Glutamatergic neuron (in vitro differentiated cells): ENCODE measurements at regions not wholly inside any gene's neighbourhood (a gene's known extent, or its start where the extent isn't known, plus 50 kb on each side); places are given as distances from the start of the nearest gene placed in this dataset.
A peak's percentile ranks its signal among the peaks of the same experiment; 100 is the strongest.

Source experiments
- DNase-seq: peaks from one replicate; pipeline ENCODE4 v3.0.0; 2022
- H3K27ac Mint-ChIP-seq: one replicate; pipeline ENCODE4 v1.8.0; 2020; ENCODE audit warnings: mild to moderate bottlenecking, mixed read lengths, inconsistent platforms; ENCODE audit not compliant: unreplicated experiment
- H3K27me3 Mint-ChIP-seq: one replicate; pipeline ENCODE4 v1.8.0; 2020; ENCODE audit warnings: mild to moderate bottlenecking, moderate library complexity, mixed read lengths, inconsistent platforms; ENCODE audit not compliant: unreplicated experiment
- H3K36me3 Mint-ChIP-seq: one replicate; pipeline ENCODE4 v1.8.0; 2020; ENCODE audit warnings: mild to moderate bottlenecking, mixed read lengths, inconsistent platforms; ENCODE audit not compliant: unreplicated experiment
- H3K4me1 Mint-ChIP-seq: one replicate; pipeline ENCODE4 v1.8.0; 2020; ENCODE audit warnings: mild to moderate bottlenecking, low read depth, mixed read lengths, inconsistent platforms; ENCODE audit not compliant: unreplicated experiment
- H3K4me3 Mint-ChIP-seq: one replicate; pipeline ENCODE4 v1.8.0; 2020; ENCODE audit warnings: mild to moderate bottlenecking, mixed read lengths, inconsistent platforms; ENCODE audit not compliant: unreplicated experiment
- H3K9me3 Mint-ChIP-seq: one replicate; pipeline ENCODE4 v1.8.0; 2020; ENCODE audit warnings: mild to moderate bottlenecking, moderate library complexity, mixed read lengths, inconsistent platforms; ENCODE audit not compliant: unreplicated experiment
- CTCF ChIP-seq: fragments of 200-600 bp; sonication (generic); IDR thresholded peaks from one replicate; pipeline ENCODE4 v1.5.0; 2021; ENCODE audit not compliant: partially characterized antibody, unreplicated experiment

DNA sequence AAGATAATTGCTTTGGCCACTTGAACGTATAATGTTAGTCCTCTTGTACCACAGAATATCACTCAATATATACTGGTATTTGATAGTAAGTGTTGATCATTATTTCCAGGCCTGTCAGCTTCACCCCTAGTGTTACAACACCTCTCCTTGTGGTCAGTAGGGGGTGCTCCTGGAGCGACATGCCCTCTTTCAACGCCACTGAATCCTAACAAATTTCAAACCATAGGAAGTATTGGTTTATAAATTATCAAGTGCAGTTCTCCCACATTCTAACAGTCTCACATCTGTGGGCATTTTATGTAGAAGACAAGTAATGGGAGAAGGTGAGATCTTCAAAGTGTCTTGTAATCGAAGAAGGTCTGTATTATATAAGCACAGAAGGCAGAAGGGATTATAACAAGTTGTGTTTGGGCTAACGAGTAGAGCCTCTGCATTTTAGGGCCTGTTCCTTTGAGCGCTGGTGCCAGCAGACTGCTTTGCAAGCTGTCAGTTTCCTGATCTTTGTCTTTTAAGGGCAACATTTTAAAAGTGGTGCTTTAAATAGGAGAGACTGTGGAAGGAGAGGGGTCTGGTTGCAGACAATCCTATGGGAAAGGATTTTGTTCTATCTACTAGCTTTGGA is 57.1 kb upstream of the CEP162 start:
- peaks cover 6% of the 10 kb centered on the region for H3K36me3 Mint-ChIP-seq
- H3K27me3 Mint-ChIP-seq: no peaks in the 10 kb centered on the region
- H3K9me3 Mint-ChIP-seq: no peaks in the 10 kb centered on the region
- no peaks in the 10 kb centered on the region for H3K4me1 Mint-ChIP-seq
- TF ChIP-seq CTCF: peak; percentile 71
- no peak overlapping the region for H3K27ac Mint-ChIP-seq
- DNase-seq: peak; percentile 32
- no peak overlapping the region for H3K4me3 Mint-ChIP-seq

DNA sequence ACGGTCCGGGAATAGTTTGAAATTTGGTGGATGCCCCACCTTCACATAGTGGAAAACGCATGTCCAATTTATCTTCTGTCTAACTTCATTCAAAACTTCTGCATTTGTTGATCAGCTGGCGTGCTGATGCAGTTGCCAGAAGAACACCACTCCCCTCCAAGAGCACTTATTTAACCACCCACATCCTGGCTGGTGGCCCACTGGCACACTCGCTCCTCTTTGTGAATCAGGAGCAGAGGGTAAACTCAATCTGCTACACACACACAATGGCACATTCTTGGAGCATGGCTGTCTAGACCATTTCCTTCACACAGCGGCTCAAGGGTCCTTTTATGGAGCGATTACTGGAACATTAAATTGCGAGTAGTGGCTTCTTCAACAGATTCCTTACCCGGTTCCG is 55.1 kb upstream of the CEP162 start:
- no peak for DNase-seq
- Mint-ChIP-seq H3K27me3 (no peaks in the 10 kb centered on the region), H3K9me3 (no peaks in the 10 kb centered on the region), H3K4me3 (no peak overlapping the region), H3K36me3 (no peaks in the 10 kb centered on the region), H3K27ac (no peak overlapping the region), H3K4me1 (no peaks in the 10 kb centered on the region)
- TF ChIP-seq CTCF: no peak

GRCh38 chr6:84280639-84281038 is 53.2 kb upstream of the CEP162 start:
- Mint-ChIP-seq H3K27ac (no peak overlapping the region), H3K36me3 (no peaks in the 10 kb centered on the region), H3K9me3 (no peaks in the 10 kb centered on the region), H3K27me3 (no peaks in the 10 kb centered on the region), H3K4me3 (no peak overlapping the region), H3K4me1 (no peaks in the 10 kb centered on the region)
- no peak for DNase-seq
- TF ChIP-seq CTCF: no peak

GRCh38 chr6:84280030-84280429 is 52.6 kb upstream of the CEP162 start:
- Mint-ChIP-seq H3K4me3 (no peak overlapping the region), H3K36me3 (no peaks in the 10 kb centered on the region), H3K27ac (no peak overlapping the region), H3K27me3 (no peaks in the 10 kb centered on the region), H3K4me1 (no peaks in the 10 kb centered on the region), H3K9me3 (peaks cover 2% of the 10 kb centered on the region)
- DNase-seq: no peak
- TF ChIP-seq CTCF: no peak

- H3K36me3 Mint-ChIP-seq: no peaks in the 10 kb centered on the region
- no peaks in the 10 kb centered on the region for H3K4me1 Mint-ChIP-seq
- DNase-seq: no peak
- peaks cover 2% of the 10 kb centered on the region for H3K9me3 Mint-ChIP-seq
- TF ChIP-seq CTCF: no peak
- no peak overlapping the region for H3K27ac Mint-ChIP-seq
- H3K27me3 Mint-ChIP-seq: no peaks in the 10 kb centered on the region
- no peak overlapping the region for H3K4me3 Mint-ChIP-seq
Observed at GRCh38 chr6:84278321-84278998, 51.0 kb upstream of the CEP162 start.
